OCI-LY1 (cell line): ENCODE measurements at regions not wholly inside any gene's neighbourhood (a gene's known extent, or its start where the extent isn't known, plus 50 kb on each side); places are given as distances from the start of the nearest gene placed in this dataset.

Experiments
- H2AFZ ChIP-seq: fragments of 200-600 bp; sonication (generic), shearing (Covaris generic); 2 replicates; pipeline ENCODE4 v1.6.0; 2014; ENCODE audit warnings: antibody characterized with exemption, mild to moderate bottlenecking, low read length
- H3F3A ChIP-seq: fragments of 200-600 bp; sonication (generic), shearing (Covaris generic); 2 replicates; pipeline ENCODE4 v1.6.0; 2014; ENCODE audit warnings: mild to moderate bottlenecking, antibody characterized with exemption, low read length, moderate library complexity; ENCODE audit not compliant: insufficient read depth
- H3K27ac ChIP-seq: fragments of 200-600 bp; sonication (generic); 2 replicates; pipeline ENCODE4 v1.5.1; 2014; ENCODE audit warnings: low read length, mixed run types, mild to moderate bottlenecking, low read depth; ENCODE audit not compliant: poor library complexity, severe bottlenecking
- H3K27me3 ChIP-seq: fragments of 200-600 bp; sonication (generic); 2 replicates; pipeline ENCODE4 v1.6.0; 2014; ENCODE audit warnings: antibody characterized with exemption, mild to moderate bottlenecking, low read length, moderate library complexity; ENCODE audit not compliant: insufficient read depth
- H3K36me3 ChIP-seq: fragments of 200-600 bp; sonication (generic); 2 replicates; pipeline ENCODE4 v1.6.1; 2014; ENCODE audit warnings: mild to moderate bottlenecking, antibody characterized with exemption, low read length, moderate library complexity, mixed read lengths; ENCODE audit not compliant: insufficient read depth
- H3K4me1 ChIP-seq: fragments of 200-600 bp; sonication (generic); 2 replicates; pipeline ENCODE4 v1.5.1; 2014; ENCODE audit warnings: mild to moderate bottlenecking, low read length, moderate library complexity; ENCODE audit not compliant: insufficient read depth, severe bottlenecking
- H3K4me2 ChIP-seq: fragments of 200-600 bp; sonication (generic), shearing (Covaris generic); 2 replicates; pipeline ENCODE4 v1.6.1; 2014; ENCODE audit warnings: low read length
- H3K4me3 ChIP-seq: fragments of 200-600 bp; sonication (generic); 2 replicates; pipeline ENCODE4 v1.5.1; 2014; ENCODE audit warnings: low read length, low read depth, mild to moderate bottlenecking, mixed read lengths; ENCODE audit not compliant: poor library complexity, severe bottlenecking
- H3K79me2 ChIP-seq: fragments of 200-600 bp; shearing (Covaris generic); 2 replicates; pipeline ENCODE4 v1.6.1; 2016; ENCODE audit warnings: mixed run types, low read length, mixed read lengths; ENCODE audit not compliant: insufficient read depth
- H3K9ac ChIP-seq: fragments of 200-600 bp; sonication (generic), shearing (Covaris generic); 2 replicates; pipeline ENCODE4 v1.6.1; 2014; ENCODE audit warnings: mild to moderate bottlenecking, low read length, mixed read lengths
- H3K9me2 ChIP-seq: fragments of 200-600 bp; sonication (generic), shearing (Covaris generic); 2 replicates; pipeline ENCODE4 v1.6.1; 2014; ENCODE audit warnings: low read depth, mild to moderate bottlenecking, low read length, mixed read lengths
- H3K9me3 ChIP-seq: fragments of 200-600 bp; shearing (Covaris generic); 2 replicates; pipeline ENCODE4 v1.6.1; 2014; ENCODE audit warnings: low read length, mixed read lengths
- H4K20me1 ChIP-seq: fragments of 200-600 bp; sonication (generic), shearing (Covaris generic); 2 replicates; pipeline ENCODE4 v1.6.0; 2016; ENCODE audit warnings: mild to moderate bottlenecking, low read length; ENCODE audit not compliant: insufficient read depth
- CTCF ChIP-seq: fragments of 200-600 bp; sonication (generic), shearing (Covaris generic); IDR thresholded peaks from 2 replicates; pipeline ENCODE4 v1.5.1; 2017; ENCODE audit warnings: mild to moderate bottlenecking, antibody characterized with exemption, low read length, moderate library complexity, mixed read lengths
- EZH2 ChIP-seq: fragments of 200-600 bp; sonication (generic), shearing (Covaris generic); IDR thresholded peaks from 2 replicates; pipeline ENCODE4 v1.8.0; 2017; ENCODE audit warnings: borderline replicate concordance, mixed run types, mild to moderate bottlenecking, antibody characterized with exemption, low read length, moderate library complexity, mixed read lengths

GRCh38 chr7:13115157-13115772 lies 427.8 kb downstream of the ARL4A start:
- H3K27me3 ChIP-seq: no peaks in the 10 kb centered on the region
- H2AFZ ChIP-seq: no peak overlapping the region
- no peaks in the 10 kb centered on the region for H3K4me1 ChIP-seq
- no peaks in the 10 kb centered on the region for H3F3A ChIP-seq
- H3K4me2 ChIP-seq: no peak overlapping the region
- H3K9me3 ChIP-seq: no peaks in the 10 kb centered on the region
- H3K79me2 ChIP-seq: no peaks in the 10 kb centered on the region
- H3K36me3 ChIP-seq: no peaks in the 10 kb centered on the region
- H4K20me1 ChIP-seq: no peaks in the 10 kb centered on the region
- no peak overlapping the region for H3K4me3 ChIP-seq
- TF ChIP-seq CTCF (no peak), EZH2 (no peak)
- no peak overlapping the region for H3K27ac ChIP-seq
- H3K9me2 ChIP-seq: no peaks in the 10 kb centered on the region
- no peak overlapping the region for H3K9ac ChIP-seq

GRCh38 chr7:13115855-13116254 lies 428.4 kb downstream of the ARL4A start:
- no peak overlapping the region for H3K27ac ChIP-seq
- no peaks in the 10 kb centered on the region for H4K20me1 ChIP-seq
- no peak for TF ChIP-seq CTCF
- no peak for TF ChIP-seq EZH2
- H3K9ac ChIP-seq: no peak overlapping the region
- H3K27me3 ChIP-seq: no peaks in the 10 kb centered on the region
- no peaks in the 10 kb centered on the region for H3F3A ChIP-seq
- H2AFZ ChIP-seq: no peak overlapping the region
- no peaks in the 10 kb centered on the region for H3K9me3 ChIP-seq
- H3K36me3 ChIP-seq: no peaks in the 10 kb centered on the region
- H3K9me2 ChIP-seq: no peaks in the 10 kb centered on the region
- H3K4me2 ChIP-seq: no peak overlapping the region
- H3K79me2 ChIP-seq: no peaks in the 10 kb centered on the region
- H3K4me1 ChIP-seq: no peaks in the 10 kb centered on the region
- H3K4me3 ChIP-seq: no peak overlapping the region

GRCh38 chr7:13117103-13117502 lies 429.7 kb downstream of the ARL4A start:
- no peaks in the 10 kb centered on the region for H3K79me2 ChIP-seq
- H3K4me3 ChIP-seq: no peak overlapping the region
- H3K27me3 ChIP-seq: no peaks in the 10 kb centered on the region
- no peaks in the 10 kb centered on the region for H3K9me3 ChIP-seq
- H3K9ac ChIP-seq: no peak overlapping the region
- no peak; the same call in 1 of the 2 replicates for TF ChIP-seq CTCF
- no peak for TF ChIP-seq EZH2
- H3K4me2 ChIP-seq: no peak overlapping the region
- no peaks in the 10 kb centered on the region for H3K36me3 ChIP-seq
- H4K20me1 ChIP-seq: no peaks in the 10 kb centered on the region
- no peaks in the 10 kb centered on the region for H3K4me1 ChIP-seq
- H3F3A ChIP-seq: no peaks in the 10 kb centered on the region
- no peak overlapping the region for H3K27ac ChIP-seq
- no peak overlapping the region for H2AFZ ChIP-seq
- no peaks in the 10 kb centered on the region for H3K9me2 ChIP-seq
